ENCODE measurements at regions not wholly inside any gene's neighbourhood (a gene's known extent, or its start where the extent isn't known, plus 50 kb on each side); places are given as distances from the start of the nearest gene placed in this dataset.

DNA sequence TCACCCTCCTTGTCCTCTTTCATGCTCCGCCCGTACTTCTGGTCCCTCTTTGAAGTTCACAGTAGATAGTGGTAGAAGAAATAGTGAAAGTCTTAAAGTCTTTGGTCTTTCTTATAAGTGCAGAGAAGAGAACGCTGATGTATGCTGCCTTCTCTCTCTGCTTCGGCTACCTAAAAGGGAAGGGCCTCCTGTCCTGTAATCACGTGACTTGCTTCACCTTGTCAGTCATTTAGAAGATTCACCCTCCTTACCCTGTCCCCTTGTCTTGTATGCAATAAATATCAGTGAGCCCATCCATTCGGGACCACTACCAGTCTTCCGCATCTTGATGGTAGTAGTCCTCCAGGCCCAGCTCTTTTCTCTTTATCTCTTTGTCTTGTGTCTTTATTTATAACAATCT lies 144.6 kb downstream of the ARL4C start:
- TF ChIP-seq, protein P1, sequence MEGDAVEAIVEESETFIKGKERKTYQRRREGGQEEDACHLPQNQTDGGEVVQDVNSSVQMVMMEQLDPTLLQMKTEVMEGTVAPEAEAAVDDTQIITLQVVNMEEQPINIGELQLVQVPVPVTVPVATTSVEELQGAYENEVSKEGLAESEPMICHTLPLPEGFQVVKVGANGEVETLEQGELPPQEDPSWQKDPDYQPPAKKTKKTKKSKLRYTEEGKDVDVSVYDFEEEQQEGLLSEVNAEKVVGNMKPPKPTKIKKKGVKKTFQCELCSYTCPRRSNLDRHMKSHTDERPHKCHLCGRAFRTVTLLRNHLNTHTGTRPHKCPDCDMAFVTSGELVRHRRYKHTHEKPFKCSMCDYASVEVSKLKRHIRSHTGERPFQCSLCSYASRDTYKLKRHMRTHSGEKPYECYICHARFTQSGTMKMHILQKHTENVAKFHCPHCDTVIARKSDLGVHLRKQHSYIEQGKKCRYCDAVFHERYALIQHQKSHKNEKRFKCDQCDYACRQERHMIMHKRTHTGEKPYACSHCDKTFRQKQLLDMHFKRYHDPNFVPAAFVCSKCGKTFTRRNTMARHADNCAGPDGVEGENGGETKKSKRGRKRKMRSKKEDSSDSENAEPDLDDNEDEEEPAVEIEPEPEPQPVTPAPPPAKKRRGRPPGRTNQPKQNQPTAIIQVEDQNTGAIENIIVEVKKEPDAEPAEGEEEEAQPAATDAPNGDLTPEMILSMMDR (conservative IDR thresholded peaks at IDR 0.05 in 1 of 2, IDR thresholded peaks at IDR 0.05 in 1 of 2; ENCODE audit: extremely low read depth in 1 of 2, insufficient read depth in 1 of 2, low read depth in 1 of 2, low read length in 2 of 2) = no peak
- no peak for TF ChIP-seq EZH2 (IDR thresholded peaks at IDR 0.05; ENCODE audit: borderline replicate concordance, low read length)
